SHP77 (cell line): ENCODE measurements at regions not wholly inside any gene's neighbourhood (a gene's known extent, or its start where the extent isn't known, plus 50 kb on each side); places are given as distances from the start of the nearest gene placed in this dataset.

Experiments
- DNase-seq, 2 experiments: peaks; one replicate each; lab custom pipeline; 2025; lab: John Stamatoyannopoulos, UW

- DNase-seq: no peak
Observed at GRCh38 chr20:61125546-61126180, 126.4 kb upstream of the CDH4 start.

- DNase-seq: no peak
Observed at GRCh38 chr20:61126369-61127195, 125.5 kb upstream of the CDH4 start.

DNA sequence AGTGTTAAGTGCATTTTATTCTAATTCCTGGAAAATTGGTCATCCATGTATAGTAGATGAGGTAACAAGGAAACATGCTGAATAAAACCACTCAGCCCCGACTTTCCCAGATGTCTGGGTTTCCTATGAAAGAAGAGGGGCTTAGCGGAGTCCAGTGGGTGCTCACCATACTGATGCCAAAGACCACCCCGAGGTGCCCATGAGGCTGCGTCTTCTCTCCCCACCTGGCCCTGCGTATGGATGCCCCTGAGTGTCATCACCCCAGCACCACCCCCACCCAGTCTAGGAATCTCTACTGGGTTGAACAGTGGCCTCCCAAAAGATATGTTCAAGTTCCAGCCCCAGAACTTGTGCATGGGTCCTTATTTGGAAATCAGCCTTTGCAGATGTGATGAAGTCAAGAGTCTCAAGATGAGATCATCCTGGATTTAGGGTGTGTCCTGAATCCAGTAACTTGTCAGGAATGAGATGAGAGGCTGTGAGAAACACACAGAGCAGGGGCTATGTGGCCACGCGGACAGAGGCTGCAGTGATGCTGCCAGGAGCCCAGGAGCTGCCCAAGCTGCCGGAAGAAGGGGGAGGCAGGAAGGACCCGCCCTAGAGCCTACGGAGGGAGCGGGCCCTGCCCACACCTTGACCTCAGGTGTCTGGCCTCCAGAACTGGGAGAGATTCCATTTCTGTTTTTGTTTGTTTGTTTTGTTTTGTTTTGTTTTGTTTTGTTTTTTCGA is 124.6 kb upstream of the CDH4 start:
- DNase-seq: no peak

DNA sequence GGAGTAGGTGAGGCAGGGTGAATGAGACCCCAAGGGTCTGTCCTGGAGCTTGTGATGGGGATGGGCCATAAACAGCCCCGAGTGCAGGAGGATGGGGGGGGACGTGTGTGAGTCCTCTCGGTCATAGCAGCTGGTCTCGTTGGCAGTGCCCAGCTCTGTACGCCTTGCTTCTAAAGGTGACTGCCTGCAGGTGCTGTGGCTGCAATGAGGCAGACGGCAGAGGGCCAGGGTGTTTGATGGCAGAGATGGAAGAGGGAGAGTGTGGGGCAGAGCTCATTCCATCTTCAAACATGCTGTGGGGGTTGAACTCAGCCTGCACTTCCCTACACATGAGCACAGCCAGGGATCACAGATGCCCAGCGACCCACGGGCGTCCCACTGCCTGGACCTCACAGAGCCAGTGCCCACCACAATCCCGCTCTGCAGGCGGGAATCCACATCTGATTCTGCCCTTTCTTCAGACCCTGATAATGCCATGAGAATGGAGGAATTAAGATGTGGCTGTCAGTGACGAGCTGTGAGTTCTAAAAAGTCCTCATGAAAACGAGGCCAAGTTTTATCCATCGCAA is 123.3 kb upstream of the CDH4 start:
- DNase-seq: no peak

- no peak for DNase-seq
Observed at GRCh38 chr20:61129311-61129710, 122.8 kb upstream of the CDH4 start.

DNA sequence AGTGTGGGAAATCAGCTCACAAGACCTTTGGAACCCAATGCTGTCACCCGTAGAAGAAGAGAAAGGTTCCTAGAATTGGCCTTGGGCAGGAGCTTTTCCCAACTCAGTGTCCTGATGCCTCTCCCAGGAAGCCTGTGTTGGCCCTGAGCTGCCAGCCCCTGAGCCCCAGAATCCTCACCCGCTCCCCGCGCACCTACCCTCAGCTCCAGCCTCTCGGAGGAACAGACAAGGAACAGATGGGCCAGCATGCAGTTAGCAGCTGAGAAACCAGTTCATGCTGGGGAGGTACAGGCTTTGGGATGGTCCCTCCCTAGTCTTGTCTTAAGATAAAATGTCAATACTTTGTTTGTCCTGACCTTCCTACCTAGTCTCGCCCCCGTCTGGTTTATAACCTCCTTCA is 121.9 kb upstream of the CDH4 start:
- DNase-seq: no peak

DNA sequence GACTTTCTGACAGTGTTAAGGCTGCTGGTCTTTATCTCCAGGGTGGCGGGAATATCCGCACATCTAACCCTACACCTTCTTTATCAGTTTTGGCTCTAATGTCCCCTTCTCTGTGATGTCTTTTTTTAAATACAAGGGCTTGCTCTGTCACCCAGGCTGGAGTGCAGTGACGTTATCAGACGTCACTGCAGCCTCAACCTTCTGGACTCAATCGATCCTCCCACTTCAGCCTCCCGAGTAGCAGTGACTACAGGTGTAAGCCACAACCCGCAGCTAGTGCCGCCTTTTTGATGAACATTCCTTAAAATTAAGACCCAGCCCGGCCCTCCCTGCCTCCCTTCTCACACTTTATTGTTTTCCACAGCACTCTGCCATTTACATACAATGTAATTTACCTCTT is 120.1 kb upstream of the CDH4 start:
- no peak for DNase-seq

DNA sequence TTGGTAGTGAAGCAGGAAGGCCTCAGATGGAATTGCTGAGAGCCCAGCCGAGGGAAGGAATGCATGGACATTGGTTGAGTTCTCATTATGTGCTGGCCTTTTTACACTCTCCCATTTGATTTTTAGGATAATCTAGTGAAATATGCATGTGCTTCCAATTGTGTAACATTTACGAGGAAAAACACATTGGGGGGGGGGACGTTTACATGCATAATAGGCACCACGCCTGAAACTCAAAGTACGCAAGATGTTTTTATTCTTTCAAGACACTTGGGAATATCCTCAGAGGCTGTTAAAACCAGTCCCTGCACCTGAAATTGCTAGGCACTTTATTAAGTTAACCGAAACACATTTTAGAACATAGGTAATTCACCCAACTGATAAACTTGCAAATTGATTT is 118.5 kb upstream of the CDH4 start:
- no peak for DNase-seq

DNA sequence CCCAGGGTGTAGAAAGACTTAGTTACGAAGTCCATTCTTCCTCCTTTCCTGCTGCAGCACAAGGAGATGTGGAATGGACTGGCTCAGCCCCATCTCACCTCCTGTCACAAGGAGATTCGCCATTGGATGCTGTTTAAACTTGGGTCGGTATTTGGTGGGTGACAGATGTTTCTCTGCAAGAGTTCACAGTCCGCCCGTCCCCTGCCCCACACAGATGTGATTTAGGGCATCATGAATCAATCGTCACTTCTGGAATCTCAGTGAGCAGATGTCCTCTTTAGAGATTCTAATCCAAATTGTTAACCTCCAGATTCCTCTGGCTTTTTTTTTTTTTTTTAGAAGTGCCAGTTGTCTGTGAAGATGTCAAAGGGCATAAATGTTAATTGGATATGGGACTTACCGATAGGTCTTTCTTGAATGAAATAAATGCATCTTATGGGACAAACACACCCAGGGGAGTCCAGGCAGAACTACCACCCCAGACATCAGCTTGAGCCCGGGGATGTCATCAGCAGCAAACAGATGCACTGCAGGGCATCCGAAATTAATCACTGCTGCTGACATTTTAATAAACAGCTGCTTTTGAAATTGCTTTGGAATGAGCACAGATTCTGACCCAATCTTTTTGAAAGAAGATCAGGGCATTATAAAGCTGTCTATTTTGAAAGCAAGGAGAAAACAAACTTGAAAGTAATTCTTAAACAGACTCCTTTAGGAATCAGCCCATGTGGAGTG is 117.6 kb upstream of the CDH4 start:
- DNase-seq: no peak

DNA sequence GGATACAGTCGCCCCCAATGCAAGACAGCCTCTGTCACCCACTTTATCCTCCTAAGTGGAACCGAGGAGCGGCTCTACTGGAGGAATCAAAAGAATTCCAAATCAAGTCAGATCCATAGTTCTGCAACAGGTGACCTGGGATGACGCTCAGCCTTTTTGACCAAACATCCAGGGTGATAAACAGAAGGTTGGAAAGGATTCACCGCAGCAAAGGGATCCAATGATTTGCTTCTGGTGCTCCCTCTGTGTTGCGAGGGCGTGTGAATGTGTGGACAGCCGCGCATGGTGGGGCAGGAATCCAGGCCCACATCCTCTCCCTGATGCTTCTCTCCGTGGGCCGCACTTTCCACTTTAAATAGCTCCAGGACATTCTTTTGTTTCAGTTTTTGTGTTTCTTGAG is 116.8 kb upstream of the CDH4 start:
- DNase-seq: no peak

DNA sequence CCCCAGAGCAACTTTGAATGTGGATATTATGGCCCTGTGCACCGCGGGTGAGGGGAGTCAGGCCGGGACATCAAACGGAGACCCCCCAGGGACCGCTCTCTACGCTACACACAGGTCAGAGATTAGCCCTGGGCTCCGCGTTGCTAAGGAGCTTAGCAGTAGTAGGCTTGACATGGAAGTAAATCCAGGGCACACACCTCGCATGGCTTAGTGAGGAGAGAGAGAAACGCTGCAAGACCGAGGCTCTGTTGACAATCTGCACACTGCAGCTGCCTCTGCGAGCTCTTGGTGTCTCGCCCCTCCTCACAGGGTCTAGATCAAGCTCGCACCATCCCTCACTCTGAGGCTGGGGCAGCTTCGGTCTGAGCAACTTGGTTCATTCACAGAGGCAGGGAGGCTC is 116.1 kb upstream of the CDH4 start:
- DNase-seq: no peak

GRCh38 chr20:61138566-61138965 is 113.5 kb upstream of the CDH4 start:
- DNase-seq: no peak

DNA sequence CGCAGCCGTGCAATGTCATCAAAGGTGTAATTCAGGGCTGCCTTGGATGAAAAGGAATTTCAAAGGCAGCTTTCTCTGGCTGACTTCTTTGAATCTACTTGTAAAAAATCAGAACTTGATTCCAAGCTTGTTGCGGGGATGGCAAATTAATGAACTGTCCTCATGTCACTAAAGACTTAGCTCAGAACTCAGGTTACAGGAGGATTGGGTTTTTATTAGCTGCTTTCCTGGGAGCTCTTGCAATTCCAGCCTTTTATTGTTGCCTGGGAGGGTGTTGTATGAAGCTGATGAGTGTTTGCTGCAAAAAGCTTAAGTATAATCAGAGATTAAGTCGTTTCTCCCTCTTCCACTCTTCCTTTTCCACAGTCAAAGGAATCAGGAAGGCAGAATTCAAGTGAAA is 113.0 kb upstream of the CDH4 start:
- no peak for DNase-seq

DNA sequence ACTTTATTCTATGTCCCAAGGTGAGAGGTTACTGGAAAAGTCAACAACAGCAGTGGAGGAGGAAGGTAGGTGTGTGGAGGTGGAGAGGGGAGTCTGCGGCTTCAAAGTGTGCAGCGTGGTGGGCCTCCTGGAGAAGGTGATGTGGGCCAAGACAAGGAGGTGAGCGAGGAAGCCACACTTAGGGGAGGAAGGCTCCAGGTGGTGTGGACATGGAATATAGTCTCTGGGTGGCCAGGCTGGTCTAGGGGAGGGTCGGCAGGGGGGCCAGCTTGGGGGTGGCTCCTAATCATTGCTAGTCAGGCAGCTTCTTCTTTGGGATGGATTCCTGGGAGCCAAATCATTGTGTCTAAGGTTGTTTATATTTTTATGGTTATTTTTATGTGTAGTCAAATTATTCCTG is 111.5 kb upstream of the CDH4 start:
- no peak for DNase-seq

GRCh38 chr20:61146023-61146422 is 106.0 kb upstream of the CDH4 start:
- DNase-seq: no peak

GRCh38 chr20:61149636-61150035 is 102.4 kb upstream of the CDH4 start:
- DNase-seq: no peak

DNA sequence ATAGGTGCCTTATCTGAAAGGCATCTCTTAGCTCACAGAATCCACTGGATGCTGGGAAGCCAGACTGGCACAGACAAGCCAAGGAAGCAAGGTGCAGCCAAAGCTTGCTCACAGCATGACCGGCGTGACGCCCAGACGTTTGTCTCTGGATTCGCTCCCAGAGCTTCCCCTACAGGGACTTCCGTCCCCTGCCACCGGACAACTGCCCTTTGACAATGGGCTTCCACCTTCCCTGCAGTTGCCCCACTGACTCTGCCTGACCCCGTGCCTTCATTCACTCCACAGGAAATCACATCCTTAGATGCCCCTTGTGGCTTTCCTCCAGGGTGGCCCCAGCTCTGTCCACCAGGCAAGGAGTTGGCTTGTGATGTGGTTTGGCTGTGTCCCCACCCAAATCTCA is 94.8 kb upstream of the CDH4 start:
- DNase-seq: no peak

GRCh38 chr20:61159957-61160686 is 91.9 kb upstream of the CDH4 start:
- no peak for DNase-seq

- DNase-seq: no peak
Observed at GRCh38 chr20:61161726-61162390, 90.2 kb upstream of the CDH4 start.

DNA sequence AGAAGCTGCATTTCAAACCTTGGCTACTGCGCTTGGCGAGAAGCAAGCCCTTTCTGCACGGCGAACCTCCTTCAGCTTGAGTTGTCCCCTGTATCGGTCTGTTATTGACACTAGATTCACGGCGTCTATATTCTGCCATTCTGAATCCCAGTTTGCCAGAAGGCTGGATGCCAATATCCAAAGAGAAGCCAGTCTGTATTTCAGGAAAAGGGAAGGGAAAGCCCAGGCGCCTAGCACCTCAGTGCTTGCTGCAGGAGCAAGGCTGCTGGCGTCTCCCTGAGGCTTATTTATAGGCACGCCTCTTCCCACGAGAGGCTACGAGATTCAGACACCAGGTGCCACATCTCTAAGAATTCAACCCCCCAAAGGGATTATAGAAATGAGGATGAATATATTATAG is 89.6 kb upstream of the CDH4 start:
- DNase-seq: no peak

- no peak for DNase-seq
Observed at GRCh38 chr20:61163031-61163430, 89.0 kb upstream of the CDH4 start.
